Pulmonary artery endothelial cell (primary cell): ENCODE measurements at regions not wholly inside any gene's neighbourhood (a gene's known extent, or its start where the extent isn't known, plus 50 kb on each side); places are given as distances from the start of the nearest gene placed in this dataset.
"Not testable (repeated sequence)": the region's sequence is repeated elsewhere in the genome, so short reads cannot be mapped to it uniquely, and the experiment has no call there.

Source experiments
- DNase-seq: peaks from one replicate; pipeline ENCODE4 v3.0.0-alpha.2; 2011; ENCODE audit warnings: low read depth, low spot score

DNA sequence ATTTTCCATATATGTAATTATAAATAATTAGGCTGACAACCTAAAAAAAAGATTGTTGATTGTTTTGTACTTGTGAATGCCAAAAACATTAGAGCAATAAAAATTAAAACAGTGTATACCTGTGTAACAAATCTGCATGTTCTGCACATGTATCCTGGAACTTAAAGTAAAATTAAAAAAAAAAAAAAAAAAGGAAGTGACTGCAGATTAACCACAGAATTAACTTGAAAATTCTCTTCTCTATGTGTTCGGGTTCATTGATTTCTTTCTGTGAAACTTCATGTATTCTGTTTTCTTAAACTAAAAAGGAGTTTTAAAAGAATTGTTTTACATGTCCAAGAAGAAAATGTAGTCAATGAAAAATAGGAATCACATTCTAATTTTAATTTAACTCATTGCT is 95.7 kb downstream of the FASLG start:
- no peak for DNase-seq

DNA sequence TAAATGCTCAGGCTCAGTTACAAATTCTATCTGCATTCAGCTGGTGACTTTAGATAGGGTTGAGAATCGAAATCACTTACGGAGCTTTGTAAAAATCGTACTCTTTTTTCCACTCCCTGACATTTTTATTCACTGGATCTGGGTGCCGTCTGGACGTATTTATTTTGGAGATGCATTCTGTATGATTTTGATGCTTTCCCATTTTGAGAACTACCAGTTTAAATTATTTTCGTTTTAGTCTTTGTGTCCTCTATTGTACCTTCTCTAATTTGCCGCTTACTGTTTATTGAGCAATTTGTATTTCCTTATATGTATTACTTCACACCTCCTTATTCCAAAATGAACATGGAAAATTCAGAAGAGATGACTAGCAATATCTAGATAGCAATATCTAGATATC is 96.2 kb downstream of the FASLG start:
- no peak for DNase-seq

DNA sequence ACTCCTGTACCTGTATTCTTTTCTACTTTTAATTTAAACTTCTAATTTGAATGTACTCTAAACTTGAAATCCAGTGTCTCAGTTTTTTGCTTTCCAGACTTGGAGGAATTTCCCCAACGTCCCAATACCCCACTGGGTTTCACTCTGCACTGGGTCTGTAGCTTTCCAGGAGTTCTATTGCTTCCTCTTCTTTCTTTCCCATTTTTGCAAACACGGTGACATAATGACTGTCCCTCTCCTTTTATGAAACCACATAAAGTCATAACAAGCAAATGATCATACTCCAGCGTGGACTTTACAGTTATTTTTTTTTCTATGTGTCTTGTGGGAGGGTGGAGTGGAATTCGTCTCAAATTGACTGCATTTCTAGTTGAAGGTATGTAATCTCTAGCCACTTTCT is 97.1 kb downstream of the FASLG start:
- DNase-seq, result no peak

- no peak for DNase-seq
These were observed 99.4 kb downstream of the FASLG start for GRCh38 chr1:172758259-172758658.

DNA sequence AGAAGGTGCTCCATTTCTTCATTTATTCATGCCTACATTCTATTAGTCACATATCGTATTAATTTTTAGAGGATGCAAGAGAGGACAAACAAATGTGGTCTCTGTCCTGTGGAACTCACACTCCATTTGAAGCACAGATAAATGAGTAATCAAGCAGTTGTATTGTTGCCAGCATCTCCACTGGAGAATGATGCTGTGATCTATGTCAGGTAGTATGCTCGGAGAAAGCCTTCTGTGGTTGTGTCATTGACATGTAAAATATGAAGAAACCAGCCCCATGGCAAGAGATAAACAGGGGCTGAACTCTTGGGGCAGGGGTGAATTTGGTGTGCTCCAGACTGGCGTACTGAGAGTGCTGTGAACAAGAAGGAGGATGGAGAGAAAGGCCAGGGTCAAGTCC is 101.2 kb downstream of the FASLG start:
- DNase-seq, result no peak

- DNase-seq, result peak; percentile 30
These were observed 102.9 kb downstream of the FASLG start for GRCh38 chr1:172761581-172762486.

DNA sequence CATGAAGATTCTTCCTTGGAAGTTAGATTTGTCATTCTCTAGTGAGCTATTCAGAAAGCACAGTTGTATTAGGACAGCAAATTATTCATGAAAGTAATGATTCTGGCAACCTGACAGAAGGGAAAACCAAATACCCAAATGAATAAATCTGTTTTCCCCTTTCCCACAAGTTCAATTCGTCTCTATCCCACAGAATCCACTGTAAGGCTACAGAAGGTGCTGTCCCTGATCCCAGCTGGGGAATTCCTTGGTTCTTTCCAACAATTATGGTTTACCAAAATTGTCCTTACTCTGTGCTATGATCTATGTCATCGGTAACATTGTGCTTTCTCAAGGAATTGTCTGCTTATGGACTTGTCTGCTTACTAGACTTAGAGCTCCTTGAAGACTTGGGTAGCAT is 104.2 kb downstream of the FASLG start:
- DNase-seq, result no peak

DNA sequence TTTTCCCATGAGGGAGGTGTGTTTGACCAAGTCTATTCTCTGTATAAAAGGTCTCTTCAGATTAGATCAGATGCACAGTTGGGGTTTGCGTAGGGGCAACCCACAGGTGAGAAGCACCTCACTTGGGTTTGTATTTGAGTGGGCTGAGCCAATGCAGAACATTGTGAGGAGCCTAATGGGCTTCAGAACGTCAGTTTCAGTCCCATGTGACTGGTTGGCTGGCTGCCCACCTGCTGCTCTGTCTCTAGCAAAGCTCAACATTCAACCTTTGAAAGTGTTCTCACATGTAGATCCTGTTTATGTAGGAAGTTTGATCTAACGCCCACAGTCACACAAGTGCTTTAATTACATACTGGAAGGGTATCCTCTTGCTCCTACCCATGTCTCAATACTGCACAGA is 105.5 kb downstream of the FASLG start:
- DNase-seq, result peak; percentile 7

- DNase-seq, result no peak
These were observed 107.6 kb downstream of the FASLG start for GRCh38 chr1:172766462-172766861.

DNA sequence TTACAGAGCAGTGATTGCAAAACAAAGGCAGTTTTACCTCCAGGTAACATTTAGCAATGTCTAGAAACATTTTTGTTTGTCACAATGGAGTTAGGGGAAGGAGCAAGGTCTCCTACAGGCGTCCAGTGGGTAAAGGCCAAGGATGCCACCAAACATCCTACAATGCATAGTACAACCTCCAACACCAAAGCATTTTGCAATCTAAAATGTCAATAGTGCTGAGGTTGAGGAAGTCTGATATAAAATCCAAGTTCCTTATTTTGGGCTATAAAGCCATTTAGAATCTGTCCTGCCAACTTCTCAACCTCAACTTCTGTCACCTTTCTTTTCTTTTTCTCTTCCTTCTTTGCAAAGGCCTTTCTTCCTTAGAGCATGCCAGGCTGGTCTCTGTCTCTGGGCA is 111.2 kb downstream of the FASLG start:
- DNase-seq, result no peak

DNA sequence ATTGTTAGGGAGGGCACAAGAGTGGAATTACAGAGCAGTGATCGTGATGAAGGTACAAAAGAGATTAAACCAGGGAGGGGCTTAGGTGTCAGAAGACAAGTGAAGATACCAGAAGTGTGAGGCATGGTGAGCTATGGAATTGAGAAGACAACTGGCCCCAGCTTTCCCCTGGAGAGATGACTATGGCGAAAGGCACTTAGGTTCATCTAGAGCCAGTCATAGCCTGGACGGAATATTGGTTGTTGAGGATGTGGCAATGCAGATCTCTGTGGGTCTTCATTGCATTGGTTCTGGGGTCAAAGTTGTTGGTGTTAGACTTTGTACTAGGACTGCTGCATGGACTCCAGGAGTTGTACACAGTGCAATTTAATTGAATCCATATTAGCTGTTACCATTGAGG is 115.7 kb downstream of the FASLG start:
- no peak for DNase-seq

- no peak for DNase-seq
These were observed 116.7 kb downstream of the FASLG start for GRCh38 chr1:172775606-172776005.

DNA sequence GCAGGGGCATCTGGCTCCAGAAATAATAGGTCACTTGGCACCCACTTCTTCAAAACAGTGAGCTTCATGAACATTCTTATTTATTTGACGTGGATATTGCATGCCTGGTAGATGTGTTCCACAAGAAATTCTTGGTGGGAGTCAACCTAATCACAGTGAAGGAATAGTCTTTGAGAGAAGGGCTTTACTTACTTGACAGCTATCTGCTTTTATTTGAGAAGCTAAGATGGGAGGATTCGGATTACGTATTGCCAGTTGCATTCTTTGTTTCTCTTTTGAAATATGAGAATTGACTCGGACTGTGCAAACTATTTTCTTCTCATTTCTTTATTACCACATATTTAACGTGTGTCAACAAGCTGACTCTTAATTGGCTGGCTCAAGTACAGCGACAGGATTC is 117.2 kb downstream of the FASLG start:
- no peak for DNase-seq

- DNase-seq, result no peak
These were observed 118.9 kb downstream of the FASLG start for GRCh38 chr1:172777767-172778166.

- no peak for DNase-seq
These were observed 119.9 kb downstream of the FASLG start for GRCh38 chr1:172778456-172779455.

- DNase-seq, result no peak
These were observed 120.6 kb downstream of the FASLG start for GRCh38 chr1:172779491-172779890.

- no peak for DNase-seq
These were observed 122.7 kb downstream of the FASLG start for GRCh38 chr1:172781513-172782140.

DNA sequence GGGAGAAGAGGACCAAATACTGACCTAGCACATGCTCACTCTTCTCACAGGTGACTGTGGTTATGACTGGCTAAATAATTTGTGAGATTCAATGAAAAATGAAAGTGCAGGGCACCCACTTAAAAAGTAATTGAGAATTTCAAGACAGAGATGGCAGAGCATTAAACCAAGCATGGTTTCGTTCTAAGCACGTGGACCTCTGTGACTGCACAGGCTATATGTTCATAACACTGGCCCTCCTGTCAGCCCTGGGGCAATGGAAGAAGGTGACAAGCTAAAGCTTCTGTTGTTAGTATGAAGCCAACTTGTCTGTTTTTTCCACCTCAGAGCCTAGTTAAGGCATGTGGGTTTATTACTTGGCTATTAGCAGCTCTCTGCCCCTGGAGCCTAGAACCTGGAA is 130.9 kb downstream of the FASLG start:
- DNase-seq, result no peak

DNA sequence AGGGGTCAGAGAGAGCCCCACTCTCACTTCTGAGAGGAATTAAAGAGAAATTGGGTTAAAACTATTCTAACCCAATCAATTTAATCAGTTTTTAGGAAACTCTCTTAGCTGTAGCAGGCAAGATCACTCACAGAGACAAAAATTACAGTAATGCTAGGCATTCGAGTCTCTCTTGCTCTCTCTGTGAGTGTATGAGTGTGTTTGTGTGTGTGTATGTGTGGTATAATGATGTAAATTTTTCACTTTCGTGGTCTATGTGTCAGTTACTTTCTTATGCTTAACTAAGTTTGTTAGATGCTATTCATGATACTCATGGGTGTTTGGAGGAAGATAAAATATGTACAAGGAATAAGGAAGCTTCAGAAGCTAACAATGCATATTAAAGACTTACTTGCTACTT is 131.3 kb downstream of the FASLG start:
- DNase-seq, result no peak

DNA sequence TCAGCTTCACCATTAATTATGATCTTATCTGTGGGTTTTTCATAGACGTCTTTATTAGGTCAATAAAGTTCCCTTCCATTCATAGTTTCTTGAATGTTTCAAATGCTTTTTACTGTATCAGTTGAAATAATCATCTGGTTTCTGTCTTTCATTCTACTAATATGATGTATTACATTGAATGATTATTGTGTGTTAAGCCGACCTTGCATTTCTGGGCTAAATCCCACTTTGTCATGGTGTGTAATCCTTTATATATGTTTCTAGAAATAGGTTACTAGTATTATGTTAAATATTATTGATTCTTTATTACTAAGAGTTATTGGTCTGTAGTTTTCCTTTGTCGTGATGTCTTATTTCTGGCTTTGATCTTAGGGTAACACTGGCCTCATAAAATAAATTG is 134.9 kb downstream of the FASLG start:
- DNase-seq, result no peak

GRCh38 chr1:172795741-172796140 is 136.8 kb downstream of the FASLG start:
- DNase-seq, result no peak

GRCh38 chr1:172799804-172800203 is 140.9 kb downstream of the FASLG start:
- not testable (repeated sequence) for DNase-seq
